ENCODE measurements at regions not wholly inside any gene's neighbourhood (a gene's known extent, or its start where the extent isn't known, plus 50 kb on each side); places are given as distances from the start of the nearest gene placed in this dataset.

GRCh38 chr16:20242568-20243255, 84.6 kb downstream of the GP2 start:
- DNase-seq (ENCODE audit: low spot score), result peak; percentile 6

GRCh38 chr16:20241321-20241720, 86.0 kb downstream of the GP2 start:
- DNase-seq (ENCODE audit: low spot score), result no peak
- TF ChIP-seq CTCF (IDR thresholded peaks at IDR 0.05; ENCODE audit: extremely low read depth, missing control alignments), result no peak

More at GRCh38 chr16:20242568-20243255, 84.6 kb downstream of the GP2 start:
- TF ChIP-seq CTCF (IDR thresholded peaks at IDR 0.05; ENCODE audit: extremely low read depth, missing control alignments), result no peak

- DNase-seq (ENCODE audit: low spot score), result no peak
- no peak for TF ChIP-seq CTCF (IDR thresholded peaks at IDR 0.05; ENCODE audit: extremely low read depth, missing control alignments)
These were observed 90.6 kb downstream of the GP2 start for GRCh38 chr16:20236579-20237289.

GRCh38 chr16:20225228-20225733, 102.0 kb downstream of the GP2 start:
- no peak for DNase-seq (ENCODE audit: low spot score)
- TF ChIP-seq CTCF (IDR thresholded peaks at IDR 0.05; ENCODE audit: extremely low read depth, missing control alignments), result no peak

GRCh38 chr16:20221208-20221607, 106.1 kb downstream of the GP2 start:
- DNase-seq (ENCODE audit: low spot score), result no peak
- TF ChIP-seq CTCF (IDR thresholded peaks at IDR 0.05; ENCODE audit: extremely low read depth, missing control alignments), result no peak

- TF ChIP-seq CTCF (IDR thresholded peaks at IDR 0.05; ENCODE audit: extremely low read depth, missing control alignments), result no peak
- no peak for DNase-seq (ENCODE audit: low spot score)
These were observed 109.2 kb downstream of the GP2 start for GRCh38 chr16:20218093-20218492.

GRCh38 chr16:20216591-20217217, 110.6 kb downstream of the GP2 start:
- TF ChIP-seq CTCF (IDR thresholded peaks at IDR 0.05; ENCODE audit: extremely low read depth, missing control alignments), result no peak
- DNase-seq (ENCODE audit: low spot score), result no peak
